H1 (cell line): ENCODE measurements at regions not wholly inside any gene's neighbourhood (a gene's known extent, or its start where the extent isn't known, plus 50 kb on each side); places are given as distances from the start of the nearest gene placed in this dataset.
"Not testable (repeated sequence)": the region's sequence is repeated elsewhere in the genome, so short reads cannot be mapped to it uniquely, and the experiment has no call there.

ENCODE experiments used
- CTCF ChIA-PET: fragments of 300-600 bp; sonication (Branson Sonifier 250); formaldehyde crosslinking; loops from one replicate; lab custom pipeline; 2021; ENCODE audit not compliant: partially characterized antibody; lab: Charles Lee
- POLR2A ChIA-PET: fragments of 300-600 bp; sonication (Branson Sonifier 250); formaldehyde crosslinking; loops from one replicate; lab custom pipeline; 2021; ENCODE audit warnings: inconsistent platforms; ENCODE audit not compliant: partially characterized antibody; lab: Charles Lee
- DNase-seq, 2 experiments: peaks; one replicate each; pipeline versions ENCODE4 v3.0.0 to v3.0.0-alpha.2; 2010 to 2022; ENCODE audit warnings: low spot score in 2 of 2, low read depth in 1 of 2, mixed read lengths in 1 of 2
- FAIRE-seq: peaks from 2 replicates; lab custom pipeline; 2011; peaks lifted over from hg19 to GRCh38; lab: Jason Lieb, UNC
- H2AFZ ChIP-seq: 2 replicates; pipeline ENCODE4 v1.8.1; 2012; ENCODE audit warnings: low read length, inconsistent platforms
- H2AK5ac ChIP-seq: 2 replicates; pipeline ENCODE4 v1.6.1; 2013; ENCODE audit warnings: low read depth, low read length
- H2BK120ac ChIP-seq: replicated peaks from 2 replicates; pipeline ENCODE3; 2013; ENCODE audit warnings: low read depth, low read length, inconsistent platforms
- H2BK12ac ChIP-seq: 2 replicates; pipeline ENCODE4 v1.6.1; 2013; ENCODE audit warnings: low read depth, low read length
- H2BK15ac ChIP-seq: 2 replicates; pipeline ENCODE4 v1.6.1; 2013; ENCODE audit warnings: low read length
- H2BK20ac ChIP-seq: 2 replicates; pipeline ENCODE4 v1.6.1; 2013; ENCODE audit warnings: low read length
- H2BK5ac ChIP-seq: 2 replicates; pipeline ENCODE4 v1.6.1; 2013; ENCODE audit warnings: low read depth, low read length
- H3K14ac ChIP-seq: 2 replicates; pipeline ENCODE4 v1.6.1; 2013; ENCODE audit warnings: inconsistent platforms; ENCODE audit not compliant: insufficient read length
- H3K18ac ChIP-seq: 2 replicates; pipeline ENCODE4 v1.6.1; 2013; ENCODE audit warnings: low read length; ENCODE audit errors: extremely low read depth
- H3K23ac ChIP-seq: 2 replicates; pipeline ENCODE4 v1.6.1; 2013; ENCODE audit warnings: inconsistent platforms; ENCODE audit not compliant: insufficient read length
- H3K23me2 ChIP-seq: 2 replicates; pipeline ENCODE4 v1.6.1; 2013; ENCODE audit warnings: low read depth, low read length
- H3K27ac ChIP-seq: 2 replicates; pipeline ENCODE4 v1.6.1; 2011; ENCODE audit warnings: low read depth, low read length, inconsistent platforms
- H3K27me3 ChIP-seq, 4 experiments: replicated peaks in 1 of 4; 1 replicate in 1 of 4; 2 replicates in 3 of 4; pipeline versions ENCODE4 v1.6.1 to v1.8.1; 2011 to 2013; ENCODE audit warnings: low read length in 3 of 4, mild to moderate bottlenecking in 3 of 4, inconsistent platforms in 2 of 4, mixed read lengths in 2 of 4, moderate library complexity in 1 of 4; ENCODE audit not compliant: control insufficient read depth in 3 of 4, insufficient read depth in 3 of 4; ENCODE audit errors: extremely low read depth in 1 of 4
- H3K36me3 ChIP-seq, 4 experiments: 2 replicates each; pipeline versions ENCODE4 v1.6.1 to v1.8.1; 2011 to 2013; ENCODE audit warnings: mild to moderate bottlenecking in 4 of 4, low read length in 3 of 4, moderate library complexity in 2 of 4, control low read depth in 1 of 4, inconsistent platforms in 1 of 4; ENCODE audit not compliant: insufficient read depth in 4 of 4, control insufficient read depth in 2 of 4
- H3K4ac ChIP-seq: replicated peaks from 2 replicates; pipeline ENCODE3; 2013; ENCODE audit warnings: low read length, low read depth, mixed read lengths, inconsistent platforms; ENCODE audit not compliant: insufficient read length
- H3K4me1 ChIP-seq, 4 experiments: replicated peaks in 1 of 4; 1 replicate in 1 of 4; 2 replicates in 3 of 4; pipeline versions ENCODE4 v1.6.1 to v1.8.1; 2011 to 2013; ENCODE audit warnings: low read length in 3 of 4, inconsistent platforms in 2 of 4, mixed read lengths in 1 of 4; ENCODE audit not compliant: insufficient read depth in 4 of 4, control insufficient read depth in 3 of 4
- H3K4me2 ChIP-seq, 2 experiments: 2 replicates each; pipeline versions ENCODE4 v1.6.1 to v1.8.1; 2011 to 2013; ENCODE audit warnings: low read depth in 2 of 2, low read length in 2 of 2, control low read depth in 1 of 2, inconsistent platforms in 1 of 2, mild to moderate bottlenecking in 1 of 2; ENCODE audit not compliant: insufficient read depth in 1 of 2
- H3K4me3 ChIP-seq, 4 experiments: fragments of 200-600, 300-600 bp in 1 of 4; sonication (generic), shearing (Covaris generic), sonication (Bioruptor Twin) in 1 of 4; 2 replicates each; pipeline versions ENCODE4 v1.5.1 to v1.8.1; 2011 to 2016; ENCODE audit warnings: low read length in 4 of 4, low read depth in 3 of 4, control low read depth in 2 of 4, inconsistent platforms in 2 of 4, mild to moderate bottlenecking in 2 of 4, mixed read lengths in 1 of 4, moderate library complexity in 1 of 4; ENCODE audit not compliant: insufficient read depth in 2 of 4; ENCODE audit errors: extremely low read depth in 1 of 4
- H3K56ac ChIP-seq: replicated peaks from 2 replicates; pipeline ENCODE3; 2013; ENCODE audit warnings: low read depth, mild to moderate bottlenecking, mixed read lengths, low read length, inconsistent platforms; ENCODE audit not compliant: insufficient read length
- H3K79me1 ChIP-seq: 2 replicates; pipeline ENCODE4 v1.6.1; 2013; ENCODE audit warnings: low read depth, low read length, control low read depth
- H3K79me2 ChIP-seq, 2 experiments: 2 replicates each; pipeline versions ENCODE4 v1.6.1 to v1.8.1; 2012 to 2013; ENCODE audit warnings: low read length in 2 of 2, mild to moderate bottlenecking in 2 of 2, inconsistent platforms in 1 of 2; ENCODE audit not compliant: insufficient read depth in 2 of 2, control insufficient read depth in 1 of 2
- H3K9ac ChIP-seq, 4 experiments: replicated peaks in 1 of 4; 1 replicate in 1 of 4; 2 replicates in 3 of 4; pipeline versions ENCODE4 v1.6.1 to v1.8.1; 2011 to 2013; ENCODE audit warnings: low read depth in 3 of 4, low read length in 3 of 4, control low read depth in 2 of 4, mild to moderate bottlenecking in 2 of 4, moderate library complexity in 2 of 4, inconsistent platforms in 1 of 4; ENCODE audit errors: extremely low read depth in 1 of 4
- H3K9me3 ChIP-seq, 2 experiments: 2 replicates each; pipeline versions ENCODE4 v1.6.1 to v1.8.1; 2012 to 2013; ENCODE audit warnings: mild to moderate bottlenecking in 2 of 2, moderate library complexity in 2 of 2, control low read depth in 1 of 2, inconsistent platforms in 1 of 2, low read depth in 1 of 2, low read length in 1 of 2, mixed read lengths in 1 of 2; ENCODE audit not compliant: insufficient read depth in 2 of 2
- H4K20me1 ChIP-seq, 2 experiments: replicated peaks in 1 of 2; 2 replicates each; pipeline versions ENCODE3 to v1.8.1; 2011 to 2013; ENCODE audit warnings: inconsistent platforms in 2 of 2, low read length in 2 of 2, mild to moderate bottlenecking in 1 of 2; ENCODE audit not compliant: insufficient read depth in 2 of 2, control insufficient read depth in 1 of 2
- H4K5ac ChIP-seq: 2 replicates; pipeline ENCODE4 v1.6.1; 2013; ENCODE audit warnings: low read length, low read depth, mixed read lengths, inconsistent platforms; ENCODE audit not compliant: insufficient read length
- H4K8ac ChIP-seq: 2 replicates; pipeline ENCODE4 v1.8.0; 2013; ENCODE audit warnings: mild to moderate bottlenecking, moderate library complexity, low read length, inconsistent platforms; ENCODE audit not compliant: insufficient read depth; ENCODE audit errors: extremely low read depth
- H4K91ac ChIP-seq: replicated peaks from 2 replicates; pipeline ENCODE3; 2013; ENCODE audit warnings: low read length, mixed read lengths, inconsistent platforms; ENCODE audit not compliant: insufficient read length
- WGBS, 2 experiments: shearing (Covaris generic) in 1 of 2; methylation state at CpG; one replicate each; pipeline versions ENCODE4 v1.1.6 to v1.1.7; 2013 to 2015; ENCODE audit warnings: low lambda C conversion rate in 2 of 2, mixed read lengths in 2 of 2, inconsistent platforms in 1 of 2, low coverage in 1 of 2, missing lambda C conversion rate in 1 of 2; ENCODE audit not compliant: insufficient replicate concordance in 2 of 2, insufficient coverage in 1 of 2, insufficient read length in 1 of 2; ENCODE audit errors: extremely low coverage in 1 of 2, missing lambda C conversion rate in 1 of 2; 5-methylcytosine and 5-hydroxymethylcytosine counted together

DNA sequence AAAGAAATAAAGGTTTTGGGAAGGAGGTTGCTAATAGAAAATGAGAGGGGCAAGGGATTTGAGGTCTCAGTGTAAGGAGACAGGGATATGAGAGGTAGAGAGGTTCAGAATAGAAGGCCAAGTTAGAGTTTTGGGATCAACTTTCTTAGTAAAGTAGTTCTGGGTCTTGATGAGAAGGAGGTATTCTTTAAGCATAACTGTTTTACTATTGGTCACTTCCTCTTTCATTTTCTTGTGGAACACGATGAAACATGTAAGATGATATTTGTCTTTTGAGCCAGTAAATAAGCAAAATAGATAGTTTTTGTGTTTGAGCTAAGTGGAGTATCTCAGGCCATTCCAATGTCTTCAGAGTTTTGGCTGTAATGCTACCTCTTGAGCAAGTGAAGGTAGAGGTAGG lies 68.3 kb downstream of the SEPTIN7 start:
- H3K23me2 ChIP-seq, H3K79me2 ChIP-seq, H2AFZ ChIP-seq, H3K23ac ChIP-seq, FAIRE-seq, H3K4me3 ChIP-seq, H3K27me3 ChIP-seq, H2BK20ac ChIP-seq, H3K18ac ChIP-seq, POLR2A ChIA-PET, H2BK12ac ChIP-seq, H3K9ac ChIP-seq, H3K4me1 ChIP-seq, H3K56ac ChIP-seq, H4K5ac ChIP-seq, H2BK5ac ChIP-seq, H2BK15ac ChIP-seq, DNase-seq, H3K79me1 ChIP-seq, H2BK120ac ChIP-seq, H3K9me3 ChIP-seq, H3K27ac ChIP-seq, H3K4me2 ChIP-seq, H2AK5ac ChIP-seq, H4K8ac ChIP-seq, H4K20me1 ChIP-seq, CTCF ChIA-PET, H3K4ac ChIP-seq, H3K14ac ChIP-seq, H4K91ac ChIP-seq: not testable (repeated sequence)
- peaks cover 0 to 22% (median 4%) of the 10 kb centered on the region in 4 experiments; a peak in 4 of 8 replicates for H3K36me3 ChIP-seq
- 86% methylated on average over 1 of the region's 1 CpG; no CpG with 5 or more reads in 1 of the 2 experiments for WGBS, 2 experiments
